K562 (cell line): ENCODE measurements at regions not wholly inside any gene's neighbourhood (a gene's known extent, or its start where the extent isn't known, plus 50 kb on each side); places are given as distances from the start of the nearest gene placed in this dataset.

Source experiments
- BCOR ChIP-seq: fragments of 450-650 bp; IDR thresholded peaks from 2 replicates; pipeline ENCODE4 v1.6.1; 2016
- CREB5 ChIP-seq: fragments of 250-450 bp; sonication (Bioruptor Pico); IDR thresholded peaks from 2 replicates; pipeline ENCODE4 v1.5.0; 2020; ENCODE audit warnings: mild to moderate bottlenecking
- HDAC1 ChIP-seq, 2 experiments: fragments of 450-650 bp; IDR thresholded peaks; 2 replicates each; pipeline ENCODE4 v1.6.1; 2016 to 2017; ENCODE audit warnings: inconsistent platforms in 1 of 2, mild to moderate bottlenecking in 1 of 2, moderate library complexity in 1 of 2
- PBX2 ChIP-seq, 2 experiments: IDR thresholded peaks in 1 of 2; conservative IDR thresholded peaks in 1 of 2; 2 replicates each; pipeline ENCODE4 v1.6.1; 2016; ENCODE audit warnings: low read depth in 2 of 2, mild to moderate bottlenecking in 1 of 2, missing compliant biosample characterization in 1 of 2, missing genetic modification characterization in 1 of 2, moderate library complexity in 1 of 2
- RBM17 ChIP-seq: fragments of 200-400 bp; formaldehyde crosslinking; IDR thresholded peaks from 2 replicates; pipeline ENCODE4 v1.6.1; 2017; ENCODE audit warnings: low read depth, mild to moderate bottlenecking, low read length, borderline replicate concordance
- ZNF239 ChIP-seq: fragments of 250-450 bp; sonication (Bioruptor Pico); IDR thresholded peaks from 2 replicates; pipeline ENCODE4 v1.4.0; 2020; ENCODE audit warnings: mild to moderate bottlenecking
- TF ChIP-seq, protein P1 (sequence below): fragments of 450-650 bp; IDR thresholded peaks from 2 replicates; pipeline ENCODE4 v1.6.1; 2016

GRCh38 chr9:71628247-71628646 is 140.1 kb downstream of the CEMIP2 start (continued):
- TF ChIP-seq, protein P1, sequence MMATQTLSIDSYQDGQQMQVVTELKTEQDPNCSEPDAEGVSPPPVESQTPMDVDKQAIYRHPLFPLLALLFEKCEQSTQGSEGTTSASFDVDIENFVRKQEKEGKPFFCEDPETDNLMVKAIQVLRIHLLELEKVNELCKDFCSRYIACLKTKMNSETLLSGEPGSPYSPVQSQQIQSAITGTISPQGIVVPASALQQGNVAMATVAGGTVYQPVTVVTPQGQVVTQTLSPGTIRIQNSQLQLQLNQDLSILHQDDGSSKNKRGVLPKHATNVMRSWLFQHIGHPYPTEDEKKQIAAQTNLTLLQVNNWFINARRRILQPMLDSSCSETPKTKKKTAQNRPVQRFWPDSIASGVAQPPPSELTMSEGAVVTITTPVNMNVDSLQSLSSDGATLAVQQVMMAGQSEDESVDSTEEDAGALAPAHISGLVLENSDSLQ: no peak
- no peak for TF ChIP-seq HDAC1 (IDR thresholded peaks at IDR 0.05)
- TF ChIP-seq RBM17: no peak
- TF ChIP-seq BCOR: no peak
- no peak for TF ChIP-seq PBX2 (CRISPR knock-in tag; IDR thresholded peaks at IDR 0.05; ENCODE audit: low read depth)
- no peak for TF ChIP-seq PBX2 (tag; conservative IDR thresholded peaks at IDR 0.05; ENCODE audit: low read depth)
- no peak for TF ChIP-seq CREB5 (CRISPR knock-in tag)
- no peak for TF ChIP-seq ZNF239 (CRISPR knock-in tag)
